NCI-H1417 treated with DMSO at 0.1 percent for 48 hours (cell line): ENCODE measurements at regions not wholly inside any gene's neighbourhood (a gene's known extent, or its start where the extent isn't known, plus 50 kb on each side); places are given as distances from the start of the nearest gene placed in this dataset.
"Not testable (repeated sequence)": the region's sequence is repeated elsewhere in the genome, so short reads cannot be mapped to it uniquely, and the experiment has no call there.

Experiments used
- DNase-seq: peaks from one replicate; lab custom pipeline; 2025; lab: John Stamatoyannopoulos, UW

- DNase-seq, result no peak
Observed at GRCh38 chr5:167336161-167336560, 955.3 kb upstream of the WWC1 start.

GRCh38 chr5:167339205-167339604 is 952.2 kb upstream of the WWC1 start:
- DNase-seq, result no peak

GRCh38 chr5:167346461-167346860 is 945.0 kb upstream of the WWC1 start:
- no peak for DNase-seq

GRCh38 chr5:167348251-167348926 is 943.1 kb upstream of the WWC1 start:
- no peak for DNase-seq

GRCh38 chr5:167348980-167349379 is 942.5 kb upstream of the WWC1 start:
- DNase-seq, result no peak

- DNase-seq, result no peak
Observed at GRCh38 chr5:167351316-167351715, 940.1 kb upstream of the WWC1 start.

GRCh38 chr5:167352801-167353200 is 938.6 kb upstream of the WWC1 start:
- no peak for DNase-seq

GRCh38 chr5:167355346-167355745 is 936.1 kb upstream of the WWC1 start:
- no peak for DNase-seq

- no peak for DNase-seq
Observed at GRCh38 chr5:167356374-167356773, 935.1 kb upstream of the WWC1 start.

GRCh38 chr5:167358868-167359492 is 932.5 kb upstream of the WWC1 start:
- DNase-seq, result no peak

- DNase-seq, result no peak
Observed at GRCh38 chr5:167361795-167362194, 929.6 kb upstream of the WWC1 start.

GRCh38 chr5:167363065-167363464 is 928.4 kb upstream of the WWC1 start:
- no peak for DNase-seq

- no peak for DNase-seq
Observed at GRCh38 chr5:167375125-167375524, 916.3 kb upstream of the WWC1 start.

- DNase-seq, result no peak
Observed at GRCh38 chr5:167378894-167379723, 912.3 kb upstream of the WWC1 start.

- DNase-seq, result no peak
Observed at GRCh38 chr5:167381457-167381856, 910.0 kb upstream of the WWC1 start.

GRCh38 chr5:167389537-167389936 is 901.9 kb upstream of the WWC1 start:
- DNase-seq, result no peak

GRCh38 chr5:167391286-167391685 is 900.2 kb upstream of the WWC1 start:
- DNase-seq, result not testable (repeated sequence)

- no peak for DNase-seq
Observed at GRCh38 chr5:167392240-167392639, 899.2 kb upstream of the WWC1 start.

- no peak for DNase-seq
Observed at GRCh38 chr5:167393358-167393757, 898.1 kb upstream of the WWC1 start.

- DNase-seq, result no peak
Observed at GRCh38 chr5:167402671-167403070, 888.8 kb upstream of the WWC1 start.

GRCh38 chr5:167406513-167406912 is 884.9 kb upstream of the WWC1 start:
- DNase-seq, result no peak

GRCh38 chr5:167412556-167412955 is 878.9 kb upstream of the WWC1 start:
- no peak for DNase-seq

GRCh38 chr5:167413506-167413905 is 877.9 kb upstream of the WWC1 start:
- no peak for DNase-seq
